HepG2 (cell line): ENCODE measurements at regions not wholly inside any gene's neighbourhood (a gene's known extent, or its start where the extent isn't known, plus 50 kb on each side); places are given as distances from the start of the nearest gene placed in this dataset.

Experiments
- FOXC1 ChIP-seq: sonication (generic); formaldehyde crosslinking; IDR thresholded peaks from 2 replicates; pipeline ENCODE4 v1.8.0; 2022; ENCODE audit warnings: mild to moderate bottlenecking, missing genetic modification reagents, borderline replicate concordance
- FOXJ3 ChIP-seq: sonication (generic); formaldehyde crosslinking; IDR thresholded peaks from 2 replicates; pipeline ENCODE4 v1.4.0; 2020; ENCODE audit warnings: missing genetic modification reagents, mild to moderate bottlenecking, borderline replicate concordance
- GATA4 ChIP-seq: sonication (generic); IDR thresholded peaks from 2 replicates; pipeline ENCODE4 v1.6.1; 2016; ENCODE audit warnings: antibody characterized with exemption, low read depth, borderline replicate concordance
- HHEX ChIP-seq: IDR thresholded peaks from 2 replicates; pipeline ENCODE4 v1.6.1; 2016; ENCODE audit warnings: control low read depth
- HNF4G ChIP-seq, 2 experiments: sonication (generic) in 1 of 2; formaldehyde crosslinking in 1 of 2; IDR thresholded peaks; 2 replicates each; pipeline versions ENCODE4 v1.4.0 to v1.6.1; 2011 to 2020; ENCODE audit warnings: borderline replicate concordance in 2 of 2, low read depth in 2 of 2, mild to moderate bottlenecking in 2 of 2, low read length in 1 of 2, missing genetic modification reagents in 1 of 2, moderate library complexity in 1 of 2
- KDM1A ChIP-seq: IDR thresholded peaks from 2 replicates; pipeline ENCODE4 v1.6.1; 2016; ENCODE audit warnings: missing compliant biosample characterization
- MIXL1 ChIP-seq: IDR thresholded peaks from 2 replicates; pipeline ENCODE4 v1.6.1; 2016
- MLX ChIP-seq: IDR thresholded peaks from 2 replicates; pipeline ENCODE4 v1.6.1; 2016
- RORA ChIP-seq: sonication (generic); formaldehyde crosslinking; IDR thresholded peaks from 2 replicates; pipeline ENCODE4 v1.5.0; 2020; ENCODE audit warnings: mild to moderate bottlenecking, missing genetic modification reagents, moderate library complexity
- RXRA ChIP-seq: sonication (generic); formaldehyde crosslinking; IDR thresholded peaks from 2 replicates; pipeline ENCODE4 v1.5.1; 2020; ENCODE audit warnings: missing genetic modification reagents
- SOX13 ChIP-seq, 3 experiments: fragments of 450-650 bp in 1 of 3; sonication (generic) in 1 of 3; formaldehyde crosslinking in 1 of 3; IDR thresholded peaks in 2 of 3; conservative IDR thresholded peaks in 1 of 3; 2 replicates each; pipeline versions ENCODE4 v1.5.0 to v1.6.1; 2016 to 2020; ENCODE audit warnings: antibody characterized with exemption in 1 of 3, mild to moderate bottlenecking in 1 of 3, missing compliant biosample characterization in 1 of 3, missing genetic modification reagents in 1 of 3, moderate library complexity in 1 of 3
- ZNF224 ChIP-seq: sonication (generic); formaldehyde crosslinking; IDR thresholded peaks from 2 replicates; pipeline ENCODE4 v1.5.0; 2020; ENCODE audit warnings: mild to moderate bottlenecking, missing genetic modification reagents
- ZNF343 ChIP-seq: sonication (generic); formaldehyde crosslinking; IDR thresholded peaks from 2 replicates; pipeline ENCODE4 v1.4.0; 2020; ENCODE audit warnings: mild to moderate bottlenecking, missing genetic modification reagents
- ZNF407 ChIP-seq: sonication (generic); formaldehyde crosslinking; IDR thresholded peaks from one replicate; pipeline ENCODE4 v1.5.1; 2020; ENCODE audit warnings: mild to moderate bottlenecking, missing genetic modification reagents; ENCODE audit errors: not compliant biosample characterization
- ZNF503 ChIP-seq: sonication (generic); formaldehyde crosslinking; IDR thresholded peaks from 2 replicates; pipeline ENCODE4 v1.4.0; 2020; ENCODE audit warnings: missing genetic modification reagents
- ZNF577 ChIP-seq: sonication (generic); formaldehyde crosslinking; IDR thresholded peaks from 2 replicates; pipeline ENCODE4 v1.4.0; 2020; ENCODE audit warnings: mild to moderate bottlenecking, low read depth, missing genetic modification reagents, borderline replicate concordance

- TF ChIP-seq ZNF407 (CRISPR knock-in tag) (no peak), KDM1A (CRISPR knock-in tag) (0 out of 2 replicates have a peak, but pooled peaks have one; percentile 7), FOXC1 (peak; percentile 33; the same call in 1 of the 2 replicates), MIXL1 (CRISPR knock-in tag) (peak; percentile 86), ZNF503 (CRISPR knock-in tag) (no peak), MLX (peak; percentile 58), HNF4G (IDR thresholded peaks at IDR 0.05; ENCODE audit: borderline replicate concordance, low read depth, low read length) (no peak; the same call in 1 of the 2 replicates), HNF4G (CRISPR knock-in tag; IDR thresholded peaks at IDR 0.05; ENCODE audit: borderline replicate concordance, low read depth) (peak; percentile 51; the same call in 1 of the 2 replicates), ZNF577 (CRISPR knock-in tag) (no peak), GATA4 (0 out of 2 replicates have a peak, but pooled peaks have one; percentile 19), ZNF343 (peak; percentile 55; the same call in 1 of the 2 replicates), FOXJ3 (peak; percentile 86; the same call in 1 of the 2 replicates), SOX13 (IDR thresholded peaks at IDR 0.05) (peak; percentile 72), SOX13 (CRISPR knock-in tag; conservative IDR thresholded peaks at IDR 0.05 in 1 of 2, IDR thresholded peaks at IDR 0.05 in 1 of 2) (peak in 1 of 2 experiments; percentile 94; a peak in 2 of 4 replicates), RXRA (CRISPR knock-in tag) (peak; percentile 97), ZNF224 (CRISPR knock-in tag) (0 out of 2 replicates have a peak, but pooled peaks have one; percentile 67), RORA (CRISPR knock-in tag) (0 out of 2 replicates have a peak, but pooled peaks have one; percentile 75), HHEX (CRISPR knock-in tag) (0 out of 2 replicates have a peak, but pooled peaks have one; percentile 25)
These were observed 77.3 kb upstream of the BCAR3 start (continued) for GRCh38 chr1:93758842-93759515.
